HepG2 (cell line): ENCODE measurements at regions not wholly inside any gene's neighbourhood (a gene's known extent, or its start where the extent isn't known, plus 50 kb on each side); places are given as distances from the start of the nearest gene placed in this dataset.

Experiments used
- ATAC-seq: fragments of 200-7000 bp; cut with Tn5 transposase; 3 replicates; pipeline ENCODE4 v1.9.1; 2020; ENCODE audit warnings: mild to moderate bottlenecking, moderate library complexity
- BruUV-seq: library from RNA; stranded (reverse); fragments of 400-500 nt; replicated peaks from 2 replicates; lab custom pipeline; 2021; lab: Mats Ljungman, UMichigan
- CTCF ChIA-PET: fragments of 300-600 bp; formaldehyde crosslinking; extraction: SDS; loops from one replicate; lab custom pipeline; 2021; ENCODE audit warnings: low total read pairs, inconsistent platforms, low intra/inter-chr PET ratio; lab: Yijun Ruan, JAX
- POLR2A ChIA-PET: fragments of 350-600 bp; sonication (Branson Sonifier 250); formaldehyde crosslinking; loops from one replicate; lab custom pipeline; 2020; ENCODE audit warnings: antibody characterized with exemption, inconsistent platforms; lab: Yijun Ruan, JAX
- DNase-seq: peaks from one replicate; pipeline ENCODE4 v3.0.0-alpha.2; 2015; ENCODE audit warnings: low spot score
- FAIRE-seq: peaks from 3 replicates; lab custom pipeline; 2011; peaks lifted over from hg19 to GRCh38; lab: Jason Lieb, UNC
- H2AFZ ChIP-seq: one replicate; pipeline ENCODE4 v1.6.1; 2011; ENCODE audit warnings: low read length, inconsistent platforms
- H3K27ac ChIP-seq: fragments of 300-600 bp; 3 replicates; pipeline ENCODE4 v1.8.0; 2011; ENCODE audit warnings: mixed run types, mild to moderate bottlenecking, mixed read lengths, low read length, inconsistent platforms; ENCODE audit not compliant: insufficient read depth; ENCODE audit errors: extremely low read length
- H3K27me3 ChIP-seq, 2 experiments: fragments of 200-600 bp in 1 of 2; 2 replicates in 1 of 2; 3 replicates in 1 of 2; pipeline versions ENCODE4 v1.6.0 to v1.8.0; 2011; ENCODE audit warnings: low read length in 2 of 2, mild to moderate bottlenecking in 2 of 2, moderate library complexity in 2 of 2, inconsistent platforms in 1 of 2; ENCODE audit not compliant: insufficient read depth in 2 of 2, control insufficient read depth in 1 of 2
- H3K36me3 ChIP-seq, 2 experiments: fragments of 200-600 bp in 1 of 2; replicated peaks in 1 of 2; 2 replicates in 1 of 2; 3 replicates in 1 of 2; pipeline versions ENCODE4 v1.5.1 to v1.8.0; 2011; ENCODE audit warnings: low read length in 2 of 2, inconsistent platforms in 1 of 2; ENCODE audit not compliant: insufficient read depth in 2 of 2, control insufficient read depth in 1 of 2
- H3K4me1 ChIP-seq: 2 replicates; pipeline ENCODE4 v1.5.1; 2012; ENCODE audit warnings: low read length, inconsistent platforms; ENCODE audit not compliant: insufficient read depth
- H3K4me2 ChIP-seq: 2 replicates; pipeline ENCODE4 v1.6.0; 2011; ENCODE audit warnings: low read depth, low read length, inconsistent platforms
- H3K4me3 ChIP-seq, 3 experiments: fragments of 200-600 bp in 1 of 3; sonication (generic), shearing (Covaris generic) in 1 of 3; replicated peaks in 1 of 3; 2 replicates each; pipeline ENCODE4 v1.5.1; 2011 to 2016; ENCODE audit warnings: low read length in 3 of 3, inconsistent platforms in 2 of 3, low read depth in 2 of 3, mild to moderate bottlenecking in 2 of 3, control low read depth in 1 of 3, mixed read lengths in 1 of 3; ENCODE audit not compliant: insufficient read depth in 1 of 3
- H3K79me2 ChIP-seq: one replicate; pipeline ENCODE4 v1.6.1; 2011; ENCODE audit warnings: low read length, inconsistent platforms; ENCODE audit not compliant: insufficient read depth
- H3K9ac ChIP-seq: 2 replicates; pipeline ENCODE4 v1.6.0; 2011; ENCODE audit warnings: mild to moderate bottlenecking, low read depth, low read length, inconsistent platforms; ENCODE audit not compliant: insufficient read depth
- H3K9me3 ChIP-seq: 2 replicates; pipeline ENCODE4 v1.5.1; 2012; ENCODE audit warnings: mild to moderate bottlenecking, low read length
- H4K20me1 ChIP-seq: 2 replicates; pipeline ENCODE4 v1.6.0; 2011; ENCODE audit warnings: inconsistent platforms, mild to moderate bottlenecking, low read length, moderate library complexity; ENCODE audit not compliant: insufficient read depth
- PAX8 ChIP-seq: sonication (generic); formaldehyde crosslinking; IDR thresholded peaks from 2 replicates; pipeline ENCODE4 v1.8.0; 2022; ENCODE audit warnings: mild to moderate bottlenecking, missing genetic modification reagents, borderline replicate concordance
- RARG ChIP-seq: sonication (generic); formaldehyde crosslinking; IDR thresholded peaks from 2 replicates; pipeline ENCODE4 v1.4.0; 2020; ENCODE audit warnings: low read depth, mild to moderate bottlenecking, missing genetic modification reagents
- SP140L ChIP-seq: sonication (generic); formaldehyde crosslinking; IDR thresholded peaks from 2 replicates; pipeline ENCODE4 v1.4.0; 2020; ENCODE audit warnings: missing genetic modification reagents, borderline replicate concordance
- ZNF431 ChIP-seq: sonication (generic); formaldehyde crosslinking; IDR thresholded peaks from 2 replicates; pipeline ENCODE4 v1.9.0; 2022; ENCODE audit warnings: missing genetic modification reagents, low read depth, mild to moderate bottlenecking, borderline replicate concordance
- WGBS: methylation state at CpG from one replicate; pipeline ENCODE4 v1.1.6; 2017; ENCODE audit warnings: low lambda C conversion rate; 5-methylcytosine and 5-hydroxymethylcytosine counted together
- in situ Hi-C: cut with HindIII; loops from 2 replicates; pipeline ENCODE4 v1.10.0; 2017; ENCODE audit warnings: low pct_unique_long_range_greater_than_20kb; ENCODE audit not compliant: extremely low pct_ligation_motif_present
- intact Hi-C: fragments of 100-400 bp; cut with micrococcal nuclease; formaldehyde crosslinking; loops from one replicate; pipeline ENCODE4 v1.10.0; 2022; ENCODE audit not compliant: unreplicated experiment
- TF ChIP-seq, protein P1 (sequence below): sonication (generic); formaldehyde crosslinking; IDR thresholded peaks from 2 replicates; pipeline ENCODE4 v1.4.0; 2020; ENCODE audit warnings: low read depth, missing genetic modification reagents
- TF ChIP-seq, protein P2 (sequence below): sonication (generic); formaldehyde crosslinking; conservative IDR thresholded peaks from 2 replicates; pipeline ENCODE4 v1.8.1; 2023; ENCODE audit warnings: missing genetic modification reagents
- TF ChIP-seq, protein P3 (sequence below): sonication (generic); formaldehyde crosslinking; IDR thresholded peaks from 2 replicates; pipeline ENCODE4 v1.8.0; 2022; ENCODE audit warnings: mild to moderate bottlenecking, missing genetic modification reagents; ENCODE audit not compliant: insufficient replicate concordance

DNA sequence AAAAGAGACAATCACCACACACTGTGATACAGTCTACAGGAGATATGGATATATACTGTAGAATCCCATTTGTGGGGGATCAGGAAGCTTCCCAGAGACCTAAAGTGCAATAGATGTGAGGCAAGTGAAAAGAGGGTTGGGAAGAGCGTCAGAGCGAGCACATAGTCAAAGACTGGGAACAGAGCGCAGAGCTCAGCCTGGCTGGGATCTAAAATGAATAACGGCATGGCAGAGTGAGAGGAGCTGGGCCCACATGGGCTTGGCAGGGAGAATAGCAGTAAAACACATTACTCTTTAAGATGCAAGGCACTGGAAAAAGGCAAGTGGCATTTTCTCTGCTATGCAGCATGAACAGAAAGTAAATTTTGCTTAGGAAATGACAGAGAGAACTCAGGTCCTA is 52.4 kb upstream of the BCL11A start:
- in situ Hi-C loops, result no loop called here

More for the DNA sequence above, 52.4 kb upstream of the BCL11A start:
- no peak for ATAC-seq
- Histone ChIP-seq H3K4me3 (no peak overlapping the region), H3K36me3 (no peaks in the 10 kb centered on the region), H4K20me1 (no peaks in the 10 kb centered on the region), H3K27ac (no peak overlapping the region), H3K27me3 (peaks cover 0 to 25% of the 10 kb centered on the region in 2 experiments; a peak in 2 of 5 replicates), H3K9ac (no peak overlapping the region), H3K9me3 (no peaks in the 10 kb centered on the region), H3K79me2 (no peaks in the 10 kb centered on the region), H3K4me2 (no peak overlapping the region), H3K4me1 (no peaks in the 10 kb centered on the region), H2AFZ (no peak overlapping the region)
- DNase-seq, result no peak
- no TSS peak for BruUV-seq
- 53% methylated on average over 4 of the region's 4 CpGs for WGBS
- no peak for FAIRE-seq
- POLR2A ChIA-PET, result no interaction called here
- intact Hi-C loops, result no loop called here
- CTCF ChIA-PET, result no interaction called here
- TF ChIP-seq ZNF431 (CRISPR knock-in tag) (no peak), SP140L (CRISPR knock-in tag) (no peak), RARG (no peak), PAX8 (no peak)
- TF ChIP-seq, protein P1, sequence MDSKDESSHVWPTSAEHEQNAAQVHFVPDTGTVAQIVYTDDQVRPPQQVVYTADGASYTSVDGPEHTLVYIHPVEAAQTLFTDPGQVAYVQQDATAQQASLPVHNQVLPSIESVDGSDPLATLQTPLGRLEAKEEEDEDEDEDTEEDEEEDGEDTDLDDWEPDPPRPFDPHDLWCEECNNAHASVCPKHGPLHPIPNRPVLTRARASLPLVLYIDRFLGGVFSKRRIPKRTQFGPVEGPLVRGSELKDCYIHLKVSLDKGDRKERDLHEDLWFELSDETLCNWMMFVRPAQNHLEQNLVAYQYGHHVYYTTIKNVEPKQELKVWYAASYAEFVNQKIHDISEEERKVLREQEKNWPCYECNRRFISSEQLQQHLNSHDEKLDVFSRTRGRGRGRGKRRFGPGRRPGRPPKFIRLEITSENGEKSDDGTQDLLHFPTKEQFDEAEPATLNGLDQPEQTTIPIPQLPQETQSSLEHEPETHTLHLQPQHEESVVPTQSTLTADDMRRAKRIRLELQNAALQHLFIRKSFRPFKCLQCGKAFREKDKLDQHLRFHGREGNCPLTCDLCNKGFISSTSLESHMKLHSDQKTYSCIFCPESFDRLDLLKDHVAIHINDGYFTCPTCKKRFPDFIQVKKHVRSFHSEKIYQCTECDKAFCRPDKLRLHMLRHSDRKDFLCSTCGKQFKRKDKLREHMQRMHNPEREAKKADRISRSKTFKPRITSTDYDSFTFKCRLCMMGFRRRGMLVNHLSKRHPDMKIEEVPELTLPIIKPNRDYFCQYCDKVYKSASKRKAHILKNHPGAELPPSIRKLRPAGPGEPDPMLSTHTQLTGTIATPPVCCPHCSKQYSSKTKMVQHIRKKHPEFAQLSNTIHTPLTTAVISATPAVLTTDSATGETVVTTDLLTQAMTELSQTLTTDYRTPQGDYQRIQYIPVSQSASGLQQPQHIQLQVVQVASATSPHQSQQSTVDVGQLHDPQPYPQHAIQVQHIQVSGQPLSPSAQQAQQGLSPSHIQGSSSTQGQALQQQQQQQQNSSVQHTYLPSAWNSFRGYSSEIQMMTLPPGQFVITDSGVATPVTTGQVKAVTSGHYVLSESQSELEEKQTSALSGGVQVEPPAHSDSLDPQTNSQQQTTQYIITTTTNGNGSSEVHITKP (CRISPR knock-in tag), result no peak
- TF ChIP-seq, protein P2, sequence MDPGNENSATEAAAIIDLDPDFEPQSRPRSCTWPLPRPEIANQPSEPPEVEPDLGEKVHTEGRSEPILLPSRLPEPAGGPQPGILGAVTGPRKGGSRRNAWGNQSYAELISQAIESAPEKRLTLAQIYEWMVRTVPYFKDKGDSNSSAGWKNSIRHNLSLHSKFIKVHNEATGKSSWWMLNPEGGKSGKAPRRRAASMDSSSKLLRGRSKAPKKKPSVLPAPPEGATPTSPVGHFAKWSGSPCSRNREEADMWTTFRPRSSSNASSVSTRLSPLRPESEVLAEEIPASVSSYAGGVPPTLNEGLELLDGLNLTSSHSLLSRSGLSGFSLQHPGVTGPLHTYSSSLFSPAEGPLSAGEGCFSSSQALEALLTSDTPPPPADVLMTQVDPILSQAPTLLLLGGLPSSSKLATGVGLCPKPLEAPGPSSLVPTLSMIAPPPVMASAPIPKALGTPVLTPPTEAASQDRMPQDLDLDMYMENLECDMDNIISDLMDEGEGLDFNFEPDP (CRISPR knock-in tag), result 0 out of 2 replicates have a peak, but pooled peaks have one; percentile 15
- TF ChIP-seq, protein P3, sequence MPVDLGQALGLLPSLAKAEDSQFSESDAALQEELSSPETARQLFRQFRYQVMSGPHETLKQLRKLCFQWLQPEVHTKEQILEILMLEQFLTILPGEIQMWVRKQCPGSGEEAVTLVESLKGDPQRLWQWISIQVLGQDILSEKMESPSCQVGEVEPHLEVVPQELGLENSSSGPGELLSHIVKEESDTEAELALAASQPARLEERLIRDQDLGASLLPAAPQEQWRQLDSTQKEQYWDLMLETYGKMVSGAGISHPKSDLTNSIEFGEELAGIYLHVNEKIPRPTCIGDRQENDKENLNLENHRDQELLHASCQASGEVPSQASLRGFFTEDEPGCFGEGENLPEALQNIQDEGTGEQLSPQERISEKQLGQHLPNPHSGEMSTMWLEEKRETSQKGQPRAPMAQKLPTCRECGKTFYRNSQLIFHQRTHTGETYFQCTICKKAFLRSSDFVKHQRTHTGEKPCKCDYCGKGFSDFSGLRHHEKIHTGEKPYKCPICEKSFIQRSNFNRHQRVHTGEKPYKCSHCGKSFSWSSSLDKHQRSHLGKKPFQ (CRISPR knock-in tag), result no peak
